GM23338 (cell line): ENCODE measurements at regions not wholly inside any gene's neighbourhood (a gene's known extent, or its start where the extent isn't known, plus 50 kb on each side); places are given as distances from the start of the nearest gene placed in this dataset.

ENCODE experiments used
- ATAC-seq: fragments of 200-7000 bp; cut with Tn5 transposase; 3 replicates; pipeline ENCODE4 v1.9.1; 2020
- DNase-seq: peaks from one replicate; pipeline ENCODE4 v3.0.0-alpha.2; 2015; ENCODE audit warnings: low spot score
- H2AFZ ChIP-seq: fragments of 200-600 bp; sonication (generic); 2 replicates; pipeline ENCODE4 v1.8.0; 2016; ENCODE audit warnings: antibody characterized with exemption, mild to moderate bottlenecking, moderate library complexity
- H3F3A ChIP-seq: fragments of 200-600 bp; sonication (generic); replicated peaks from 2 replicates; pipeline ENCODE4 v1.8.0; 2017; ENCODE audit warnings: antibody characterized with exemption, mixed run types, low read depth
- H3K27ac ChIP-seq: fragments of 200-600 bp; sonication (generic); 2 replicates; pipeline ENCODE4 v1.6.1; 2016; ENCODE audit warnings: low read depth
- H3K27me3 ChIP-seq: fragments of 200-600 bp; sonication (generic); 2 replicates; pipeline ENCODE4 v1.8.0; 2016; ENCODE audit warnings: mild to moderate bottlenecking, mixed run types, moderate library complexity; ENCODE audit not compliant: insufficient read depth
- H3K36me3 ChIP-seq: fragments of 200-600 bp; sonication (generic); 2 replicates; pipeline ENCODE4 v1.8.0; 2016; ENCODE audit warnings: mild to moderate bottlenecking; ENCODE audit not compliant: insufficient read depth
- H3K4me1 ChIP-seq: fragments of 200-600 bp; sonication (generic); 2 replicates; pipeline ENCODE4 v1.8.0; 2016; ENCODE audit warnings: mild to moderate bottlenecking, moderate library complexity; ENCODE audit not compliant: insufficient read depth
- H3K4me2 ChIP-seq: fragments of 200-600 bp; sonication (generic); 2 replicates; pipeline ENCODE4 v1.7.1; 2017; ENCODE audit warnings: mixed run types
- H3K4me3 ChIP-seq: fragments of 200-600 bp; sonication (generic); 2 replicates; pipeline ENCODE4 v1.6.1; 2016; ENCODE audit warnings: mixed run types
- H3K79me2 ChIP-seq: fragments of 200-600 bp; sonication (generic); replicated peaks from 2 replicates; pipeline ENCODE4 v1.8.0; 2017; ENCODE audit warnings: mild to moderate bottlenecking; ENCODE audit not compliant: insufficient read depth
- H3K9me2 ChIP-seq: fragments of 200-600 bp; sonication (generic); 2 replicates; pipeline ENCODE4 v1.8.0; 2017; ENCODE audit not compliant: insufficient read depth
- H4K20me1 ChIP-seq: fragments of 200-600 bp; sonication (generic); replicated peaks from 2 replicates; pipeline ENCODE4 v1.8.0; 2017; ENCODE audit warnings: mild to moderate bottlenecking; ENCODE audit not compliant: insufficient read depth
- H3K27ac Mint-ChIP-seq: 2 replicates; pipeline ENCODE4 v1.8.0; 2020; ENCODE audit warnings: inconsistent platforms, mild to moderate bottlenecking, moderate library complexity, mixed read lengths
- H3K27me3 Mint-ChIP-seq: 3 replicates; pipeline ENCODE4 v1.8.0; 2022; ENCODE audit warnings: low read depth, mild to moderate bottlenecking, moderate library complexity, mixed read lengths, inconsistent platforms; ENCODE audit not compliant: insufficient read depth, poor library complexity
- H3K36me3 Mint-ChIP-seq: 3 replicates; pipeline ENCODE4 v1.8.0; 2021; ENCODE audit warnings: low read depth, mild to moderate bottlenecking, inconsistent platforms, moderate library complexity, mixed read lengths
- H3K4me1 Mint-ChIP-seq: 3 replicates; pipeline ENCODE4 v1.8.0; 2020; ENCODE audit warnings: mild to moderate bottlenecking, inconsistent platforms, mixed read lengths
- H3K4me3 Mint-ChIP-seq: 3 replicates; pipeline ENCODE4 v1.8.0; 2021; ENCODE audit warnings: moderate library complexity, mild to moderate bottlenecking, inconsistent platforms, mixed read lengths
- H3K9me3 Mint-ChIP-seq: 3 replicates; pipeline ENCODE4 v1.8.0; 2020; ENCODE audit warnings: moderate library complexity, mild to moderate bottlenecking, inconsistent platforms, mixed read lengths
- CREB1 ChIP-seq: fragments of 250-450 bp; sonication (Bioruptor Pico); IDR thresholded peaks from 2 replicates; pipeline ENCODE4 v1.5.0; 2020; ENCODE audit warnings: low read depth, mild to moderate bottlenecking, moderate library complexity
- CTCF ChIP-seq, 2 experiments: fragments of 200-600 bp in 1 of 2; sonication (generic) in 1 of 2; conservative IDR thresholded peaks; 2 replicates each; pipeline versions ENCODE4 v1.5.1 to v1.6.1; 2016 to 2017; ENCODE audit warnings: antibody characterized with exemption in 2 of 2, low read depth in 2 of 2, mild to moderate bottlenecking in 2 of 2, moderate library complexity in 1 of 2
- ETS1 ChIP-seq: IDR thresholded peaks from 2 replicates; pipeline ENCODE4 v1.6.1; 2016; ENCODE audit warnings: antibody characterized with exemption
- EZH2 ChIP-seq: fragments of 200-600 bp; sonication (generic); IDR thresholded peaks from one replicate; pipeline ENCODE4 v1.8.0; 2017; ENCODE audit warnings: antibody characterized with exemption, mild to moderate bottlenecking, low read depth; ENCODE audit not compliant: unreplicated experiment
- NANOG ChIP-seq: IDR thresholded peaks from 2 replicates; pipeline ENCODE4 v1.6.1; 2016; ENCODE audit warnings: antibody characterized with exemption, borderline replicate concordance
- REST ChIP-seq: IDR thresholded peaks from one replicate; pipeline ENCODE4 v1.6.1; 2018; ENCODE audit warnings: antibody characterized with exemption; ENCODE audit not compliant: unreplicated experiment
- ZNF114 ChIP-seq: fragments of 250-450 bp; sonication (Bioruptor Pico); IDR thresholded peaks from 2 replicates; pipeline ENCODE4 v1.5.0; 2020; ENCODE audit warnings: mild to moderate bottlenecking, moderate library complexity
- ZNF462 ChIP-seq: fragments of 250-450 bp; sonication (Bioruptor Pico); IDR thresholded peaks from 2 replicates; pipeline ENCODE4 v1.5.0; 2020; ENCODE audit warnings: mild to moderate bottlenecking, moderate library complexity

- no peaks in the 10 kb centered on the region for H3F3A ChIP-seq
- no peak overlapping the region for H3K4me3 ChIP-seq
- TF ChIP-seq ZNF114 (CRISPR knock-in tag): no peak
- TF ChIP-seq EZH2: no peak
- TF ChIP-seq REST: no peak
- H4K20me1 ChIP-seq: no peaks in the 10 kb centered on the region
- ATAC-seq (no peak), DNase-seq (no peak)
- H3K27ac ChIP-seq: no peak overlapping the region
- Mint-ChIP-seq H3K4me3 (no peak overlapping the region), H3K36me3 (no peaks in the 10 kb centered on the region), H3K27me3 (no peaks in the 10 kb centered on the region), H3K4me1 (no peaks in the 10 kb centered on the region), H3K27ac (no peak overlapping the region), H3K9me3 (no peaks in the 10 kb centered on the region)
- H3K79me2 ChIP-seq: no peaks in the 10 kb centered on the region
- H3K27me3 ChIP-seq: no peaks in the 10 kb centered on the region
- H3K4me1 ChIP-seq: no peaks in the 10 kb centered on the region
- no peak overlapping the region for H3K4me2 ChIP-seq
- H3K36me3 ChIP-seq: no peaks in the 10 kb centered on the region
- H2AFZ ChIP-seq: no peak overlapping the region
- H3K9me2 ChIP-seq: no peaks in the 10 kb centered on the region
Measured at GRCh38 chr2:144127693-144128092, 392.2 kb downstream of the ZEB2 start.

GRCh38 chr2:144126302-144126701, 393.6 kb downstream of the ZEB2 start:
- Mint-ChIP-seq H3K27ac (no peak overlapping the region), H3K4me1 (no peaks in the 10 kb centered on the region), H3K36me3 (no peaks in the 10 kb centered on the region), H3K4me3 (no peak overlapping the region), H3K9me3 (no peaks in the 10 kb centered on the region), H3K27me3 (no peaks in the 10 kb centered on the region)
- ATAC-seq (no peak), DNase-seq (no peak)
- Histone ChIP-seq H3K4me3 (no peak overlapping the region), H3K79me2 (no peaks in the 10 kb centered on the region), H3K27me3 (no peaks in the 10 kb centered on the region), H3K27ac (no peak overlapping the region), H3K4me2 (no peak overlapping the region), H2AFZ (no peak overlapping the region), H3K9me2 (no peaks in the 10 kb centered on the region), H3K36me3 (no peaks in the 10 kb centered on the region), H4K20me1 (no peaks in the 10 kb centered on the region), H3F3A (no peaks in the 10 kb centered on the region), H3K4me1 (no peaks in the 10 kb centered on the region)
- TF ChIP-seq ETS1 (no peak), EZH2 (no peak), CREB1 (CRISPR knock-in tag) (no peak), ZNF114 (CRISPR knock-in tag) (no peak), NANOG (no peak), ZNF462 (CRISPR knock-in tag) (no peak), CTCF (conservative IDR thresholded peaks at IDR 0.05; ENCODE audit: low read depth in 2 of 2) (no peak)
